ENCODE measurements at regions not wholly inside any gene's neighbourhood (a gene's known extent, or its start where the extent isn't known, plus 50 kb on each side); places are given as distances from the start of the nearest gene placed in this dataset.

DNA sequence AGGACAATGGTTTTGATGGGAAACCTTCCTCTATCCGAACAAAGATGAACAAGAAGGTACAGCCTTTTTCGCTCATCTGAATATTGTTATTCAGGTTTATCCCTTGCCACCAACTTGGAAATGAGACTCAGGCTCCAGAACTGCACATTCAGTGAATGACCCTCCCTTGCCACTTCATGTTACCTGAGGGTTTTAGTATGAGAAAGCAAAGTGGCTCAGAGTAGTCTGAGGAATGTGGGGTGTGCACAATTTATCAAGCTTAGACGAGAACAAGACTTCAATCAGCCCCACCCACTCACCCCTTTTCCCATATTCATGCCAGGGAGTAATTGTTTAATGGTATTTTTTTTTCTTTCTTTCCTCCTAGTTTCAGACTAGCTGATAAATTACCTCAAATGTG, 265.3 kb upstream of the POU1F1 start:
- TF ChIP-seq MYC (IDR thresholded peaks at IDR 0.05; ENCODE audit: low read depth, low read length) (no peak), POLR2AphosphoS5 (IDR thresholded peaks at IDR 0.05; ENCODE audit: insufficient read depth, low read depth, low read length) (no peak), POLR2A (IDR thresholded peaks at IDR 0.05; ENCODE audit: low read depth, low read length) (no peak), FOS (IDR thresholded peaks at IDR 0.05; ENCODE audit: borderline replicate concordance, insufficient read depth, low read length) (no peak), JUN (IDR thresholded peaks at IDR 0.05; ENCODE audit: borderline replicate concordance, insufficient read depth, insufficient read length, low read depth) (no peak), EZH2 (IDR thresholded peaks at IDR 0.05; ENCODE audit: borderline replicate concordance, low read depth, low read length, severe bottlenecking) (no peak)
- TF ChIP-seq, protein P1, sequence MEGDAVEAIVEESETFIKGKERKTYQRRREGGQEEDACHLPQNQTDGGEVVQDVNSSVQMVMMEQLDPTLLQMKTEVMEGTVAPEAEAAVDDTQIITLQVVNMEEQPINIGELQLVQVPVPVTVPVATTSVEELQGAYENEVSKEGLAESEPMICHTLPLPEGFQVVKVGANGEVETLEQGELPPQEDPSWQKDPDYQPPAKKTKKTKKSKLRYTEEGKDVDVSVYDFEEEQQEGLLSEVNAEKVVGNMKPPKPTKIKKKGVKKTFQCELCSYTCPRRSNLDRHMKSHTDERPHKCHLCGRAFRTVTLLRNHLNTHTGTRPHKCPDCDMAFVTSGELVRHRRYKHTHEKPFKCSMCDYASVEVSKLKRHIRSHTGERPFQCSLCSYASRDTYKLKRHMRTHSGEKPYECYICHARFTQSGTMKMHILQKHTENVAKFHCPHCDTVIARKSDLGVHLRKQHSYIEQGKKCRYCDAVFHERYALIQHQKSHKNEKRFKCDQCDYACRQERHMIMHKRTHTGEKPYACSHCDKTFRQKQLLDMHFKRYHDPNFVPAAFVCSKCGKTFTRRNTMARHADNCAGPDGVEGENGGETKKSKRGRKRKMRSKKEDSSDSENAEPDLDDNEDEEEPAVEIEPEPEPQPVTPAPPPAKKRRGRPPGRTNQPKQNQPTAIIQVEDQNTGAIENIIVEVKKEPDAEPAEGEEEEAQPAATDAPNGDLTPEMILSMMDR (IDR thresholded peaks at IDR 0.05; ENCODE audit: extremely low read depth in 1 of 2, insufficient read depth in 1 of 2, low read depth in 1 of 2, low read length in 2 of 2): no peak
